Erythroblast (primary cell): ENCODE measurements at regions not wholly inside any gene's neighbourhood (a gene's known extent, or its start where the extent isn't known, plus 50 kb on each side); places are given as distances from the start of the nearest gene placed in this dataset.

Experiments used
- GATA1 ChIP-seq: IDR thresholded peaks from 2 replicates; pipeline ENCODE4 v1.6.1; 2011; ENCODE audit warnings: low read depth, mild to moderate bottlenecking, control low read depth, low read length, moderate library complexity
- POLR2A ChIP-seq: IDR thresholded peaks from 2 replicates; pipeline ENCODE4 v1.6.1; 2011; ENCODE audit warnings: mild to moderate bottlenecking, low read length

GRCh38 chr13:58926858-58927257 is 1236.9 kb downstream of the DIAPH3 start:
- TF ChIP-seq POLR2A (no peak), GATA1 (no peak)
